Cardiac muscle cell (in vitro differentiated cells and primary cell): ENCODE measurements at regions not wholly inside any gene's neighbourhood (a gene's known extent, or its start where the extent isn't known, plus 50 kb on each side); places are given as distances from the start of the nearest gene placed in this dataset.

Source experiments
- DNase-seq, 2 donors: peaks; one replicate each; pipeline versions ENCODE4 v3.0.0 to v3.0.0-alpha.2; 2010 to 2017; ENCODE audit warnings: low read depth in 1 of 2, low spot score in 1 of 2
- H3K27ac ChIP-seq: fragments of 200-600 bp; sonication (generic); 2 replicates; pipeline ENCODE4 v1.5.1; 2016
- H3K27me3 ChIP-seq: fragments of 200-600 bp; sonication (generic); 2 replicates; pipeline ENCODE4 v1.6.0; 2016; ENCODE audit warnings: control low read depth
- H3K36me3 ChIP-seq: fragments of 200-600 bp; sonication (generic); 2 replicates; pipeline ENCODE4 v1.5.1; 2016; ENCODE audit warnings: control low read depth
- H3K4me1 ChIP-seq: fragments of 200-600 bp; sonication (generic); 2 replicates; pipeline ENCODE4 v1.8.1; 2017; ENCODE audit warnings: low read depth, mild to moderate bottlenecking, mixed run types
- H3K4me3 ChIP-seq: fragments of 200-600 bp; sonication (generic); 2 replicates; pipeline ENCODE4 v1.5.1; 2016; ENCODE audit warnings: mild to moderate bottlenecking
- H3K9me3 ChIP-seq: fragments of 200-600 bp; sonication (generic); 2 replicates; pipeline ENCODE4 v1.5.1; 2017; ENCODE audit warnings: low read depth, mild to moderate bottlenecking, control low read depth
- CTCF ChIP-seq: IDR thresholded peaks from 2 replicates; pipeline ENCODE4 v1.5.1; 2012; ENCODE audit warnings: low read depth, mild to moderate bottlenecking, low read length

DNA sequence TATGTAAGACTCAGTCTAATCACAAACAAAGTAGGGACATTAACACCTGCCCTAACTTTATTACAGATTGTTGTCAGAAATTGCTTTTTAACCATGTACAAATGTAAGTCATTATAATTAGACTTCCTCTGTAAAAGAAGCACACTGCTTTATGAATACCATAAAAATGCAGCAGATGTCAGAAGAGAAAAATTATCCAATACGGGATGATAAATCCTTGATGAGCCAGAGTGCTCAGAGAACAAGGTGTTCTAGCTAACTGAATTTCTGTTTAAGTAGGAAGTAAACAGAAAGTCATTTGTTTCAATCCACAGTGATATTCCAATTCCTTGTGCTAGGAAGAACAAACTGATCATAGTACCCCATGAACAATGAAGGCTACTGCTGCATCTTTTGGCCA, 54.6 kb upstream of the BMPER start:
- H3K9me3 ChIP-seq: no peaks in the 10 kb centered on the region
- no peak for DNase-seq
- no peaks in the 10 kb centered on the region for H3K4me1 ChIP-seq
- no peak overlapping the region for H3K4me3 ChIP-seq
- TF ChIP-seq CTCF: no peak
- no peak overlapping the region for H3K27ac ChIP-seq
- H3K27me3 ChIP-seq: no peaks in the 10 kb centered on the region
- no peaks in the 10 kb centered on the region for H3K36me3 ChIP-seq

DNA sequence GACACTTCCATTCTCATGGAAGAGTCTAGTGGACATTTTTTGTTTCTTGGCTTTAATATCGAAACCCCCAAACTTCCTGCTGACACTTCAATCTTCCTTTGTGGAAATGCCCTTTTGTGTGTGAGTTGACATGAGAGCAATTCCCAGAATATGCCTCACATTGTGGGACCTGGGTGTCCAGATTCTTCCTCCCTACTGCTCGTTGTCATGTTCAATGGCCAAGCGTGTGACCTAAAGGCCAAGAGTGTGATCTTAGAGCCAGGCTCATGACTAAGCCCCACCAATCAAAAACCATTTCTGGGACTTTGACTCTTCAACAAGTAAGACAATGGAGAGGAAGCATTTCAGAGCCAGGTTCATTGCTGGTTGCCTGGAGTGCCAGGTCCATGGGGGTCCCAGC, 52.5 kb upstream of the BMPER start:
- Histone ChIP-seq H3K27me3 (no peaks in the 10 kb centered on the region), H3K27ac (no peak overlapping the region)

GRCh38 chr7:33853361-33854062, 51.8 kb upstream of the BMPER start:
- no peak overlapping the region for H3K27ac ChIP-seq
- peak in 1 of 2 donors; percentile 81 for DNase-seq
- H3K27me3 ChIP-seq: no peaks in the 10 kb centered on the region
- no peaks in the 10 kb centered on the region for H3K36me3 ChIP-seq
- no peak overlapping the region for H3K4me3 ChIP-seq
- TF ChIP-seq CTCF: no peak
- no peaks in the 10 kb centered on the region for H3K4me1 ChIP-seq
- no peaks in the 10 kb centered on the region for H3K9me3 ChIP-seq

More for the DNA sequence above, 52.5 kb upstream of the BMPER start:
- Histone ChIP-seq H3K4me1 (no peaks in the 10 kb centered on the region), H3K9me3 (no peaks in the 10 kb centered on the region), H3K36me3 (no peaks in the 10 kb centered on the region), H3K4me3 (no peak overlapping the region)
- TF ChIP-seq CTCF: no peak
- no peak for DNase-seq

GRCh38 chr7:33854178-33854577, 51.2 kb upstream of the BMPER start:
- no peaks in the 10 kb centered on the region for H3K27me3 ChIP-seq

DNA sequence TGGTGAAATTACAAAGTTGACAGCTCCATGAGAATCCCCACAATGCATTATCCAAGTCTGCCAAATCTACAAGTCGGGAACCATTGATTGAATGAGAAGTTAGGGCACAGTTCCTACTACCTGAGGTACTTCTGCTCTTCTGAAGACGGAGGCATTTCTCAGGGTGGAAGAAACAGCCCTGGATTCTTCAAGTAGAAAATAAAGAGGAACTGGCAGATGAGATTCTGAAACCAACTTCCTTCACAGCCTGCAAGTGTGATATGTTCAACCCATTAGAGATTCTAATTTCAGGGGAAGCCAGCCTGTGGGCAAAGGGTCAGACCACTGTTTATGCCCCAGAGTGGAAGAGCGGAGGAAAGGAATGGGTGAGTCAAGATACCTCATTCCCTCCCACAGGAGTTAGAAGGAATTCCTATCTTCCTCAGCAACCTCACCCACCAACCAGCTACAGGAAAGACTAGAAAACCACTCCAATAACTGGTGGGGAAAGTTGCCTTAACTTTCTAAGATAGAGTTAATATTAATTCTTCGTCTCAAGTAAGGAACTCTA, 50.5 kb upstream of the BMPER start:
- no peaks in the 10 kb centered on the region for H3K4me1 ChIP-seq
- no peaks in the 10 kb centered on the region for H3K9me3 ChIP-seq
- H3K27me3 ChIP-seq: no peaks in the 10 kb centered on the region
- peak in 1 of 2 donors; percentile 57 for DNase-seq
- H3K27ac ChIP-seq: no peak overlapping the region
- no peaks in the 10 kb centered on the region for H3K36me3 ChIP-seq
- TF ChIP-seq CTCF: no peak
- no peak overlapping the region for H3K4me3 ChIP-seq

More at GRCh38 chr7:33854178-33854577, 51.2 kb upstream of the BMPER start:
- Histone ChIP-seq H3K4me1 (no peaks in the 10 kb centered on the region), H3K36me3 (no peaks in the 10 kb centered on the region), H3K27ac (no peak overlapping the region), H3K9me3 (no peaks in the 10 kb centered on the region), H3K4me3 (no peak overlapping the region)
- TF ChIP-seq CTCF: no peak
- DNase-seq: peak in 1 of 2 donors; percentile 52
